IPS-18a (cell line): ENCODE measurements at regions not wholly inside any gene's neighbourhood (a gene's known extent, or its start where the extent isn't known, plus 50 kb on each side); places are given as distances from the start of the nearest gene placed in this dataset.

Source experiments
- H3K27ac ChIP-seq: one replicate; pipeline ENCODE4 v1.5.1; 2013; ENCODE audit warnings: low read length
- H3K27me3 ChIP-seq: one replicate; pipeline ENCODE4 v1.6.1; 2013; ENCODE audit warnings: mild to moderate bottlenecking, low read length; ENCODE audit not compliant: control insufficient read depth, insufficient read depth
- H3K36me3 ChIP-seq: one replicate; pipeline ENCODE4 v1.6.1; 2013; ENCODE audit warnings: low read depth, low read length; ENCODE audit not compliant: control insufficient read depth
- H3K4me1 ChIP-seq: one replicate; pipeline ENCODE4 v1.6.1; 2013; ENCODE audit warnings: low read depth, low read length; ENCODE audit not compliant: control insufficient read depth
- H3K4me3 ChIP-seq: one replicate; pipeline ENCODE4 v1.5.1; 2013; ENCODE audit warnings: low read length
- H3K9ac ChIP-seq: one replicate; pipeline ENCODE4 v1.6.1; 2013; ENCODE audit warnings: mild to moderate bottlenecking, low read length, moderate library complexity
- H3K9me3 ChIP-seq: one replicate; pipeline ENCODE4 v1.6.1; 2013; ENCODE audit warnings: low read depth, low read length; ENCODE audit not compliant: control insufficient read depth

GRCh38 chr7:124376111-124376510 lies 343.2 kb upstream of the TMEM229A start:
- no peak overlapping the region for H3K27ac ChIP-seq
- no peak overlapping the region for H3K4me3 ChIP-seq
- no peaks in the 10 kb centered on the region for H3K27me3 ChIP-seq
- no peak overlapping the region for H3K9ac ChIP-seq
- H3K4me1 ChIP-seq = no peaks in the 10 kb centered on the region
- H3K36me3 ChIP-seq = no peaks in the 10 kb centered on the region
- H3K9me3 ChIP-seq = no peaks in the 10 kb centered on the region

- H3K27me3 ChIP-seq = no peaks in the 10 kb centered on the region
- H3K36me3 ChIP-seq = no peaks in the 10 kb centered on the region
- no peak overlapping the region for H3K27ac ChIP-seq
- H3K9me3 ChIP-seq = no peaks in the 10 kb centered on the region
- H3K9ac ChIP-seq = no peak overlapping the region
- no peak overlapping the region for H3K4me3 ChIP-seq
- H3K4me1 ChIP-seq = no peaks in the 10 kb centered on the region
These were observed 342.5 kb upstream of the TMEM229A start for GRCh38 chr7:124375391-124375790.

- Histone ChIP-seq H3K36me3 (no peaks in the 10 kb centered on the region), H3K27ac (no peak overlapping the region), H3K9ac (no peak overlapping the region), H3K4me1 (peaks cover 5% of the 10 kb centered on the region), H3K4me3 (no peak overlapping the region), H3K9me3 (no peaks in the 10 kb centered on the region), H3K27me3 (no peaks in the 10 kb centered on the region)
These were observed 336.4 kb upstream of the TMEM229A start for GRCh38 chr7:124369310-124369709.

DNA sequence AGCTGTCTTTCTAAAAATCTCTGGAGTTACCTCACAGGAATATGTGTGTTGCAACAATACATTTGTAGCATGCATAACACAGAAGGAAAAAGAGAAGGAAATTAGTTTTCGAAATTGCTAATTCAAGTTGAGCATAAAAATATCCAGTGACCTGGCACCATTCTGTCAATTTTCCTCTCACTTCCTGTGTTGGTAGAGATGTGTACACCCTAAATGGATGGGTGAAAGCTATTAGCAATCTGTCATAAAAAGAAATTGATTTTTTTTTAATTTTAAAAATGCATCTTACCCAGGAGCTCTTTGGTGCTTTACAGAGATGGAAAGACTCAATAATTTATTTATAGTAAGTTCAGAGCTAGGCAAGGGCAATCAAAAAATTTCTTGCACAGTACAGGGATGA lies 333.3 kb upstream of the TMEM229A start:
- H3K9me3 ChIP-seq = no peaks in the 10 kb centered on the region
- H3K9ac ChIP-seq = no peak overlapping the region
- no peaks in the 10 kb centered on the region for H3K27me3 ChIP-seq
- peaks cover 5% of the 10 kb centered on the region for H3K4me1 ChIP-seq
- no peak overlapping the region for H3K27ac ChIP-seq
- no peak overlapping the region for H3K4me3 ChIP-seq
- no peaks in the 10 kb centered on the region for H3K36me3 ChIP-seq

DNA sequence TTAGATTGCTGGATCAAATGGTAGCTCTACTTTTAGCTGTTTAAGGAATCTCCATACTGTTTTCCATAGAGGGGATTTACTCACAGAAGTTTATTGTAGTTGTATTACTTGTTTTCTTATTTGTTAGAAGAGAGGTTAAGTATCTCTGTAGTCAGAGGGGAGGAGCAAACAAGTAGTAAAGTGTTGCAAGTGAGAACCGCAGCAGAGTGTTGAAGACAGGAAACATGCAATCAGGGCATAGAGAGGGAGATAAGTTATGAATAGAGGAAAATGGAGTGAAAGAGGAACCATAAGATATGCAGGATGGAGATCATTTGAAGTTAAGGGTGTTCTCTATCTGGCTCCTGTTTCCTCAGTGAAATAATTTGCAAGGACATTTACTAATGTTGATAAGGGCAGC lies 331.4 kb upstream of the TMEM229A start:
- Histone ChIP-seq H3K4me3 (no peak overlapping the region), H3K27me3 (no peaks in the 10 kb centered on the region), H3K9me3 (no peaks in the 10 kb centered on the region), H3K27ac (no peak overlapping the region), H3K36me3 (no peaks in the 10 kb centered on the region), H3K4me1 (no peaks in the 10 kb centered on the region), H3K9ac (no peak overlapping the region)

GRCh38 chr7:124354201-124354600 lies 321.3 kb upstream of the TMEM229A start:
- H3K36me3 ChIP-seq = no peaks in the 10 kb centered on the region
- no peaks in the 10 kb centered on the region for H3K9me3 ChIP-seq
- H3K4me3 ChIP-seq = no peak overlapping the region
- no peaks in the 10 kb centered on the region for H3K27me3 ChIP-seq
- H3K4me1 ChIP-seq = no peaks in the 10 kb centered on the region
- no peak overlapping the region for H3K9ac ChIP-seq
- H3K27ac ChIP-seq = no peak overlapping the region

GRCh38 chr7:124351950-124352349 lies 319.1 kb upstream of the TMEM229A start:
- no peaks in the 10 kb centered on the region for H3K36me3 ChIP-seq
- no peak overlapping the region for H3K27ac ChIP-seq
- H3K9ac ChIP-seq = no peak overlapping the region
- no peak overlapping the region for H3K4me3 ChIP-seq
- H3K4me1 ChIP-seq = no peaks in the 10 kb centered on the region
- H3K9me3 ChIP-seq = no peaks in the 10 kb centered on the region
- no peaks in the 10 kb centered on the region for H3K27me3 ChIP-seq

- Histone ChIP-seq H3K9ac (no peak overlapping the region), H3K36me3 (no peaks in the 10 kb centered on the region), H3K27me3 (no peaks in the 10 kb centered on the region), H3K4me1 (no peaks in the 10 kb centered on the region), H3K27ac (no peak overlapping the region), H3K4me3 (no peak overlapping the region), H3K9me3 (no peaks in the 10 kb centered on the region)
These were observed 316.6 kb upstream of the TMEM229A start for GRCh38 chr7:124349443-124349842.

GRCh38 chr7:124338861-124339260 lies 306.0 kb upstream of the TMEM229A start:
- Histone ChIP-seq H3K4me3 (no peak overlapping the region), H3K27me3 (no peaks in the 10 kb centered on the region), H3K27ac (no peak overlapping the region), H3K9ac (no peak overlapping the region), H3K9me3 (no peaks in the 10 kb centered on the region), H3K4me1 (no peaks in the 10 kb centered on the region), H3K36me3 (no peaks in the 10 kb centered on the region)

DNA sequence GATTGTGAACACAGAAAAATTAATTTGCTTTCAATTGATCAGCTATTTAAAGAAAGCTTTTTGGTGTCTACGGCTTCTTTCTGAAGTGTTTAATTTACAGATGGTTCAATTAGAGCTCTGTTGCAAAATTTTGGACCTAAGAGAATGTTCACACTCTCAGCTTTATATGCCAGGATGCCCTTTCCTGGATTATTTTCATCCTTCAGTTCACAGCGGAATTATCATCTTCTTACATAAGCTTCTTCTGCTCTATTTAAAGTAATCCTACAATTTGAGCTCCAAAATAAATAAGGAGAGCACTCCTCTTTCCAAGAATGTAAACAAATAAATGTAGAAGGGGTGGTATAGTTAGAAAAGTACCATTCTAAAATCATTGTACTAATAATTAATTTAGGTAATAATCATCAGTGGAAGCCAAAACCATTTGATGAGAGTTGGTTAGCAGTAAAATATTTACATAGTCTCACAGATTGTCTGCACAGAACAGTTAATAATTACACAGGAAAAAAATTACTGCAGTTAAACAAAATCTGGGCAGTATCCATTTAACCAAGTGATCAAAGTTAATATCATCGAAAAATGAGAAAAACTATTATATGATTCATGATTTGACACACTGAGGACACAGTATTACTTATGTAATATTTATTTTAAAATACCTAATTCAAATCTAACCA lies 298.0 kb upstream of the TMEM229A start:
- no peaks in the 10 kb centered on the region for H3K27me3 ChIP-seq
- no peak overlapping the region for H3K27ac ChIP-seq
- H3K9me3 ChIP-seq = no peaks in the 10 kb centered on the region
- no peaks in the 10 kb centered on the region for H3K4me1 ChIP-seq
- H3K36me3 ChIP-seq = no peaks in the 10 kb centered on the region
- H3K9ac ChIP-seq = no peak overlapping the region
- H3K4me3 ChIP-seq = no peak overlapping the region

- Histone ChIP-seq H3K27ac (no peak overlapping the region), H3K4me3 (no peak overlapping the region), H3K9ac (no peak overlapping the region), H3K9me3 (no peaks in the 10 kb centered on the region), H3K4me1 (no peaks in the 10 kb centered on the region), H3K36me3 (no peaks in the 10 kb centered on the region), H3K27me3 (no peaks in the 10 kb centered on the region)
These were observed 295.9 kb upstream of the TMEM229A start for GRCh38 chr7:124328774-124329173.

- H3K9me3 ChIP-seq = no peaks in the 10 kb centered on the region
These were observed 291.4 kb upstream of the TMEM229A start for GRCh38 chr7:124324262-124324661.

More at GRCh38 chr7:124324262-124324661, 291.4 kb upstream of the TMEM229A start:
- Histone ChIP-seq H3K27me3 (no peaks in the 10 kb centered on the region), H3K4me1 (no peaks in the 10 kb centered on the region), H3K9ac (no peak overlapping the region), H3K27ac (no peak overlapping the region), H3K4me3 (no peak overlapping the region), H3K36me3 (no peaks in the 10 kb centered on the region)
